ENCODE measurements at regions not wholly inside any gene's neighbourhood (a gene's known extent, or its start where the extent isn't known, plus 50 kb on each side); places are given as distances from the start of the nearest gene placed in this dataset.
A peak's percentile ranks its signal among the peaks of the same experiment; 100 is the strongest.

DNA sequence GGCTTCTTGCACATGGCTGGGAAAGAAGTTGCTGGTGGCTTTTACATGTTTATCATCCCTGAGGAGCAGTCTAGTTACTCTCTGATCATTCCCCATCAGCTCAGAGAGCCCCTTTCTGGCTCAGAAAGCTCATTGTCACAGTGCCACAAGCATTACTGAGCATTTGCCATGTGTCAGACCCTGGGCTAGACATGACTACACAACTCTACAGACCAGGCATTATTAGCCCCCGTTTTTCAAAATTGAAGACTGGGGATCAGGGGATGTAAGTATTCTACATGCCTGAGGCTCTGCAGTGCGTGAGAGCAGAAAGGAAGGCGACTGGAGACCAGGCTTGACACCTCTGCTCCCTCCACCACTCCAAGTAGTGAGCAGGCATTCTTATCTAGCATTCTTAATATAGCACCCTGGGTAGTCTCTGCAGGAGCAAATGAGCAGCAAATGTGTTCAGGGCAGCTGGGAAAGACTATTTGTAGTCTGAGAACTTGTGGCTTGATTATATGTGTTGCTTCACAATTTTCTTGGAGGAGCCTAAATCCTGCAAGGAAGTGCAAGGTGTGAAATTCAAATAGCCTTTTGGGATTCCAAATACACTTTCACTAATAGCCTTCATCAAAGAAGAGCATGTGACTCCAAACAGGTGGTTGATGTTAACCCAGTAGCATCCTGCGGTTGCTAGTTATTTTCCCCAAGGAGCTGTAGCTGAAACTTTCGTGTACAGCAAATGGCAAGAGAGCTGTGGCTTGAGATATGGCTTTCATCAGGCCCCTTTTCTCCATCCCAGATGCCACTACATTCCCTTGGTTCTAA lies 143.2 kb downstream of the DDX1 start:
- ATAC-seq (peak; percentile 32; the same call in 1 of the 2 replicates), DNase-seq (ENCODE audit: low spot score) (no peak)
- POLR2A ChIA-PET, result no interaction called here
- Mint-ChIP-seq H3K4me1 (peaks cover 19% of the 10 kb centered on the region), H3K36me3 (no peaks in the 10 kb centered on the region), H3K4me3 (no peak overlapping the region), H3K27ac (no peak overlapping the region), H3K9me3 (peaks cover 7% of the 10 kb centered on the region), H3K27me3 (ENCODE audit: low read depth) (no peaks in the 10 kb centered on the region; the same call in 1 of the 2 replicates)
- TF ChIP-seq ATF6 (CRISPR knock-in tag; IDR thresholded peaks at IDR 0.05) (no peak), FOXP1 (CRISPR knock-in tag; IDR thresholded peaks at IDR 0.05; ENCODE audit: borderline replicate concordance) (no peak), CREM (CRISPR knock-in tag; IDR thresholded peaks at IDR 0.05) (no peak), ZNF396 (CRISPR knock-in tag; IDR thresholded peaks at IDR 0.05; ENCODE audit: borderline replicate concordance) (no peak), NR2C2 (CRISPR knock-in tag; IDR thresholded peaks at IDR 0.05) (no peak), PRDM15 (CRISPR knock-in tag; IDR thresholded peaks at IDR 0.05) (no peak), HMGXB4 (CRISPR knock-in tag; IDR thresholded peaks at IDR 0.05) (no peak), ZNF532 (CRISPR knock-in tag; IDR thresholded peaks at IDR 0.05; ENCODE audit: borderline replicate concordance) (no peak), NFE2L1 (CRISPR knock-in tag; IDR thresholded peaks at IDR 0.05) (no peak), IRF2 (CRISPR knock-in tag; IDR thresholded peaks at IDR 0.05; ENCODE audit: borderline replicate concordance, low read depth) (no peak), ZNF121 (CRISPR knock-in tag; IDR thresholded peaks at IDR 0.05) (no peak), ETV6 (CRISPR knock-in tag; IDR thresholded peaks at IDR 0.05) (no peak), ZNF671 (CRISPR knock-in tag; IDR thresholded peaks at IDR 0.05) (no peak), TEAD1 (CRISPR knock-in tag; IDR thresholded peaks at IDR 0.05) (no peak), ZNF416 (CRISPR knock-in tag; IDR thresholded peaks at IDR 0.05) (no peak)
- TF ChIP-seq, protein P1, sequence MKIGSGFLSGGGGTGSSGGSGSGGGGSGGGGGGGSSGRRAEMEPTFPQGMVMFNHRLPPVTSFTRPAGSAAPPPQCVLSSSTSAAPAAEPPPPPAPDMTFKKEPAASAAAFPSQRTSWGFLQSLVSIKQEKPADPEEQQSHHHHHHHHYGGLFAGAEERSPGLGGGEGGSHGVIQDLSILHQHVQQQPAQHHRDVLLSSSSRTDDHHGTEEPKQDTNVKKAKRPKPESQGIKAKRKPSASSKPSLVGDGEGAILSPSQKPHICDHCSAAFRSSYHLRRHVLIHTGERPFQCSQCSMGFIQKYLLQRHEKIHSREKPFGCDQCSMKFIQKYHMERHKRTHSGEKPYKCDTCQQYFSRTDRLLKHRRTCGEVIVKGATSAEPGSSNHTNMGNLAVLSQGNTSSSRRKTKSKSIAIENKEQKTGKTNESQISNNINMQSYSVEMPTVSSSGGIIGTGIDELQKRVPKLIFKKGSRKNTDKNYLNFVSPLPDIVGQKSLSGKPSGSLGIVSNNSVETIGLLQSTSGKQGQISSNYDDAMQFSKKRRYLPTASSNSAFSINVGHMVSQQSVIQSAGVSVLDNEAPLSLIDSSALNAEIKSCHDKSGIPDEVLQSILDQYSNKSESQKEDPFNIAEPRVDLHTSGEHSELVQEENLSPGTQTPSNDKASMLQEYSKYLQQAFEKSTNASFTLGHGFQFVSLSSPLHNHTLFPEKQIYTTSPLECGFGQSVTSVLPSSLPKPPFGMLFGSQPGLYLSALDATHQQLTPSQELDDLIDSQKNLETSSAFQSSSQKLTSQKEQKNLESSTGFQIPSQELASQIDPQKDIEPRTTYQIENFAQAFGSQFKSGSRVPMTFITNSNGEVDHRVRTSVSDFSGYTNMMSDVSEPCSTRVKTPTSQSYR (CRISPR knock-in tag; IDR thresholded peaks at IDR 0.05), result no peak
- TF ChIP-seq, protein P2, sequence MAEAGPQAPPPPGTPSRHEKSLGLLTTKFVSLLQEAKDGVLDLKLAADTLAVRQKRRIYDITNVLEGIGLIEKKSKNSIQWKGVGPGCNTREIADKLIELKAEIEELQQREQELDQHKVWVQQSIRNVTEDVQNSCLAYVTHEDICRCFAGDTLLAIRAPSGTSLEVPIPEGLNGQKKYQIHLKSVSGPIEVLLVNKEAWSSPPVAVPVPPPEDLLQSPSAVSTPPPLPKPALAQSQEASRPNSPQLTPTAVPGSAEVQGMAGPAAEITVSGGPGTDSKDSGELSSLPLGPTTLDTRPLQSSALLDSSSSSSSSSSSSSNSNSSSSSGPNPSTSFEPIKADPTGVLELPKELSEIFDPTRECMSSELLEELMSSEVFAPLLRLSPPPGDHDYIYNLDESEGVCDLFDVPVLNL (CRISPR knock-in tag; IDR thresholded peaks at IDR 0.05; ENCODE audit: borderline replicate concordance, low read depth), result no peak
- CTCF ChIA-PET, result interaction anchor here (2.8 kb wide), 1 partner anchor 13 kb away, joined by 11 read pairs; no protein-coding TSS in a partner anchor
